DND-41 (cell line): ENCODE measurements at regions not wholly inside any gene's neighbourhood (a gene's known extent, or its start where the extent isn't known, plus 50 kb on each side); places are given as distances from the start of the nearest gene placed in this dataset.

ENCODE experiments used
- EZH2 ChIP-seq: IDR thresholded peaks from 3 replicates; pipeline ENCODE4 v1.6.1; 2012; ENCODE audit warnings: borderline replicate concordance, low read depth, mild to moderate bottlenecking, moderate library complexity, low read length, inconsistent platforms; ENCODE audit not compliant: severe bottlenecking
- TF ChIP-seq, protein P1 (sequence below): IDR thresholded peaks from 2 replicates; pipeline ENCODE4 v1.5.1; 2012; ENCODE audit warnings: borderline replicate concordance, low read length, moderate library complexity, mild to moderate bottlenecking; ENCODE audit not compliant: poor library complexity, severe bottlenecking; ENCODE audit errors: extremely low read depth

DNA sequence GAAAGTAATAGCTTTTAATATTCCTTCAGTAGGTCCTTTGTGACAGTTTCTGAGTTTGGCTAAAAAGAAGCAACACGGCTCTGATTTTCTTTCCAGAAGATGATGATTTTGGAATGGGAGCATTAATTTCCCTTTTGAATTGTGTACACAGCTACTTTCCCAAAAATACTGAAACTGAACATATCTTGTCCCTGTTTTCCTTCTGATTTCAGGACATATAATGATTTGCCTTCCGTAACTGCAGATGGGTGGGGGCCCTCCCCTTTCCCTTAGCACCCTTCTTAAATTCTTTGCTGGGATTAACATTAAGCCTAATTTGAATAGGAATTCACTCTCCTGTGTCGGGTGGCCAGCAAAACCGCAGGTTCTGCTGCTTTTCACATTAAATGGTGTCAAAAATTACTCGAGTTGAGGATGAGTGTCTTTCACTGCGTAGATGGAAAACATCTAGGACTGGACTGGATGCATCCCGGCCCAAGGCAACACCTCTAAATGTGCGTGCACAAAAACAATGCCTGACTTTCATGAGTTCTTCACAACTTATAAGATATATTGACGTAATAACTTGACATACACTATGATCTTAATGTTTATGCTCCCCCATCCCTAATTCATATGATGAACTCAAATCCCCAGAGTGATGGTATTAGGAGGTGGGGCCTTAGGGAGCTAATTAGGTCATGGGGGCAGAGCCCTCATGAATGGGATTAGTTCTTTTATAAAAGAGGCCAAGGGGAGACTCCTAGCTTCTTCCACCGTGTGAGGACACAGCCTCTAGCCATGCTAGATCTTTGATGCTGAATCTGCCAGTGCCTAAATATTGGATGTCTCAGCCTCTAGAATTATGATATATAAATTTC, 158.1 kb downstream of the AEBP2 start:
- TF ChIP-seq, protein P1, sequence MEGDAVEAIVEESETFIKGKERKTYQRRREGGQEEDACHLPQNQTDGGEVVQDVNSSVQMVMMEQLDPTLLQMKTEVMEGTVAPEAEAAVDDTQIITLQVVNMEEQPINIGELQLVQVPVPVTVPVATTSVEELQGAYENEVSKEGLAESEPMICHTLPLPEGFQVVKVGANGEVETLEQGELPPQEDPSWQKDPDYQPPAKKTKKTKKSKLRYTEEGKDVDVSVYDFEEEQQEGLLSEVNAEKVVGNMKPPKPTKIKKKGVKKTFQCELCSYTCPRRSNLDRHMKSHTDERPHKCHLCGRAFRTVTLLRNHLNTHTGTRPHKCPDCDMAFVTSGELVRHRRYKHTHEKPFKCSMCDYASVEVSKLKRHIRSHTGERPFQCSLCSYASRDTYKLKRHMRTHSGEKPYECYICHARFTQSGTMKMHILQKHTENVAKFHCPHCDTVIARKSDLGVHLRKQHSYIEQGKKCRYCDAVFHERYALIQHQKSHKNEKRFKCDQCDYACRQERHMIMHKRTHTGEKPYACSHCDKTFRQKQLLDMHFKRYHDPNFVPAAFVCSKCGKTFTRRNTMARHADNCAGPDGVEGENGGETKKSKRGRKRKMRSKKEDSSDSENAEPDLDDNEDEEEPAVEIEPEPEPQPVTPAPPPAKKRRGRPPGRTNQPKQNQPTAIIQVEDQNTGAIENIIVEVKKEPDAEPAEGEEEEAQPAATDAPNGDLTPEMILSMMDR, result no peak
- TF ChIP-seq EZH2, result no peak
